Activated naive CD4-positive, alpha-beta T cell treated with anti-CD3 and anti-CD28 coated beads for 36 hours (primary cell): ENCODE measurements at regions not wholly inside any gene's neighbourhood (a gene's known extent, or its start where the extent isn't known, plus 50 kb on each side); places are given as distances from the start of the nearest gene placed in this dataset.

Experiments
- CTCF ChIA-PET: fragments of 350-600 bp; sonication (Branson Sonifier 250); formaldehyde crosslinking; loops from one replicate; lab custom pipeline; 2021; ENCODE audit warnings: antibody characterized with exemption; lab: Charles Lee
- DNase-seq: peaks from one replicate; pipeline ENCODE4 v3.0.0-alpha.2; 2020
- H3K27ac Mint-ChIP-seq: one replicate; pipeline ENCODE4 v1.8.0; 2021; ENCODE audit warnings: mild to moderate bottlenecking, mixed read lengths
- H3K27me3 Mint-ChIP-seq: one replicate; pipeline ENCODE4 v1.8.0; 2021; ENCODE audit warnings: low read depth, mixed read lengths
- H3K36me3 Mint-ChIP-seq: one replicate; pipeline ENCODE4 v1.8.0; 2021; ENCODE audit warnings: low read depth, mixed read lengths
- H3K4me1 Mint-ChIP-seq: one replicate; pipeline ENCODE4 v1.8.0; 2021; ENCODE audit warnings: low read depth, mixed read lengths
- H3K4me3 Mint-ChIP-seq: one replicate; pipeline ENCODE4 v1.8.0; 2021; ENCODE audit warnings: mild to moderate bottlenecking, moderate library complexity, mixed read lengths
- H3K9me3 Mint-ChIP-seq: one replicate; pipeline ENCODE4 v1.8.0; 2021; ENCODE audit warnings: mixed read lengths
- intact Hi-C: fragments of 100-400 bp; cut with micrococcal nuclease; formaldehyde crosslinking; loops from one replicate; pipeline ENCODE4 v1.15.1; 2023

DNA sequence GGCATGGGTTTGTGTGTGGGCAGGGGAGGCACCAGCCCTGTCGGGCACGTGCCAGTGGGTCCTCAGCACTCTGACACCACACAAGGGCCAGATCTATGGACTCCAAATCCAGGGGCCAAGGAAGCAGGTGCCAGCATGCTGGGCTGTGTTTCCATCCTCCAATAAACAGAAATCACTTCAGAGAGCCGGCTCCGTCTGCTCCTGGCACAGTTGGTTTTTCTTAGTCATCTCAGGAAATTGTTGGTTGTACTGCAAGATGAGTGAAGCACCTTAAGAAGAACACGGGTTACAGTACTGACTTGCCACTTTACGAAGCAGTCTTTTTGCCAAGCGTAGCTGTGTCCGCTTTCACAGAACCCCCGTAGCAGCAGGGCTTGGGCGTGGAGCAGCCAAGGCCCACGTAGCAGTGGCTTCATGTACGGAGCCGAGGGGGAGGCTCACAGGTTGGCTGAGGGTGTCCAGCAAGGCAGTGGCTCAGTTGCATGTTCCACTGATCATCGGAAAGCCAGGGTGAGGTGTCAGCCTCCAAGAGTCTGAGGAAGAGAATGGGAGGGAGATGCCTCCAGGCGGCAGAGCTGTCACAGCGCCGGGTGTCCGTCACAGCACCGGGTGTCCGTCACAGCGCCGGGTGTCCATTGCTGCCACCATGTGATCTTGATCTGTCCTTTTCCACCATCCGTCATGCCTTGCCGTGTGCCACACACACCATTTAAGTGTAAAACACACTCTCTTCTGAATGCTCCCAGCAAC, 314.9 kb downstream of the CTTN start:
- intact Hi-C loops: no loop called here
- Mint-ChIP-seq H3K9me3 (no peaks in the 10 kb centered on the region), H3K4me3 (no peak overlapping the region), H3K4me1 (no peaks in the 10 kb centered on the region), H3K36me3 (no peaks in the 10 kb centered on the region), H3K27ac (no peak overlapping the region), H3K27me3 (peaks cover 19% of the 10 kb centered on the region)
- CTCF ChIA-PET: interaction anchor here (0.6 kb wide), 1 partner anchor 334 kb away, joined by 3 read pairs; no protein-coding TSS in a partner anchor
- no peak for DNase-seq

- no peaks in the 10 kb centered on the region for H3K36me3 Mint-ChIP-seq
- H3K9me3 Mint-ChIP-seq: no peaks in the 10 kb centered on the region
- H3K4me1 Mint-ChIP-seq: no peaks in the 10 kb centered on the region
- DNase-seq: no peak
- CTCF ChIA-PET: interaction anchor here (0.6 kb wide), 1 partner anchor 335 kb away, joined by 3 read pairs; no protein-coding TSS in a partner anchor
- intact Hi-C loops: no loop called here
- peaks cover 22% of the 10 kb centered on the region for H3K27me3 Mint-ChIP-seq
- no peak overlapping the region for H3K4me3 Mint-ChIP-seq
- no peak overlapping the region for H3K27ac Mint-ChIP-seq
These were observed 315.8 kb downstream of the CTTN start for GRCh38 chr11:70713988-70714665.

GRCh38 chr11:70715166-70715951, 317.0 kb downstream of the CTTN start:
- Mint-ChIP-seq H3K4me1 (no peaks in the 10 kb centered on the region), H3K27me3 (peaks cover 18% of the 10 kb centered on the region), H3K27ac (no peak overlapping the region), H3K36me3 (no peaks in the 10 kb centered on the region), H3K4me3 (no peak overlapping the region), H3K9me3 (no peaks in the 10 kb centered on the region)
- no peak for DNase-seq
- intact Hi-C loops: no loop called here
- CTCF ChIA-PET: interaction anchor here (1.0 kb wide), 1 partner anchor 277 kb away, joined by 3 read pairs; no protein-coding TSS in a partner anchor

DNA sequence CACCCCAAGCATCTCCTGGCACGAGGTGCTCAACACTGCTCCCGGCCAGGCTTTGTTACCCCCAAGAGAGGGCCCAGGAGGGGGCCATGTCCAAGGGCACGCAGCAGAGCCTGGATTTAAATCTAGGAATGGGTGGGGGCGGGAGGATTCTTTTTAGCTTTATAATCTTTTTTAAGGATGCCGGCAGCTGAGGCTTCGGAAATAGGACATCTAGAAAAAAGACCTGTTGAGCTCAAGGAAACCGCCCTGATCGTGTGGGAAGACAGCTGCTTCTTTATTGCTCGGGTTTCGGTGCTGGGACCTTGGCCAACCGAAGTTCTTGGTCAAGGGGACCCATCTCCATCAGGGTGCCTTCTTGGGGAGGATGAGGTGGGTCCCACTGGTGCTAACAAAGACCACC, 317.9 kb downstream of the CTTN start:
- Mint-ChIP-seq H3K27me3 (peaks cover 16% of the 10 kb centered on the region), H3K9me3 (no peaks in the 10 kb centered on the region), H3K4me3 (no peak overlapping the region), H3K4me1 (no peaks in the 10 kb centered on the region), H3K36me3 (no peaks in the 10 kb centered on the region), H3K27ac (no peak overlapping the region)
- CTCF ChIA-PET: no interaction called here
- intact Hi-C loops: no loop called here
- no peak for DNase-seq

DNA sequence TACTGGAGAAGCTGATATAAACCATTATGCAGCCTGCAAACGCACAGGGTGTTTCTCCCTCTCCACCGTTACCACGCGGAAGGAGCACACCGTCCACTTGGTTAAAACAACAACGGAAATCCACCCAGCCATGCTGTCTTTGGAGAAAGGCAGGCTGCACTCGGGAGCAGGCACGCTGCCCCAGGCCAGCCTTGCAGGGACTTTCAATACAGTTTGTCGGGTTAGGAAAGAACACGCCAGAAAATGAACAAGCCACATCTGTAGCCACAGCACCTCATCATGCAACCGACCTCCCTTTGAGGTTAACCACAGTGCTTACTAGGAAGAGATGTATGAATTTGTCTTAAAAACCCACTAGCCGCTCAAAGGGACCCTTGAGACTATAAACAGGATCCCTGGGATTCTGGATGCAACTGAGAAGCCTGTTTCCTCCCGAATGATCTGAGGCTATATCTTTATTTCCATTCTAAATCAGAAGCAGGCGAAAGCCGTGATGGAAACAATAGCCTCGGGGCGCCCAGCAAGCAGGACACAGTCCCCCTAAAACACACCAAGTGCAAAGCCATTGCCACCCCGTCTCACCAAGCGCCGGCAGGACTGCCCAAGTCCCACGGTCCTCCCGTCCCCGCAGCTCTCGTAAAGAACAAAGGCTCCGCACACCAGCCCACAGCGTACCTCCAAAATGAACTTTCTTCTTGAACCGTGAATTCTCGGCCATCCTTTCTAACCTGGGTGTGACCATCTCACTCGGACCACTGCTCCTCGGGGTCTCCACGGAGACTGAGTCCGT, 318.9 kb downstream of the CTTN start:
- Mint-ChIP-seq H3K27me3 (peaks cover 14% of the 10 kb centered on the region), H3K4me1 (no peaks in the 10 kb centered on the region), H3K27ac (no peak overlapping the region), H3K9me3 (no peaks in the 10 kb centered on the region), H3K36me3 (no peaks in the 10 kb centered on the region), H3K4me3 (no peak overlapping the region)
- CTCF ChIA-PET: no interaction called here
- no peak for DNase-seq
- intact Hi-C loops: no loop called here

- H3K4me1 Mint-ChIP-seq: no peaks in the 10 kb centered on the region
- H3K4me3 Mint-ChIP-seq: no peak overlapping the region
- no peak for DNase-seq
- no peaks in the 10 kb centered on the region for H3K9me3 Mint-ChIP-seq
- no peaks in the 10 kb centered on the region for H3K36me3 Mint-ChIP-seq
- intact Hi-C loops: no loop called here
- CTCF ChIA-PET: no interaction called here
- H3K27me3 Mint-ChIP-seq: peaks cover 12% of the 10 kb centered on the region
- no peak overlapping the region for H3K27ac Mint-ChIP-seq
These were observed 319.7 kb downstream of the CTTN start for GRCh38 chr11:70717936-70718595.

DNA sequence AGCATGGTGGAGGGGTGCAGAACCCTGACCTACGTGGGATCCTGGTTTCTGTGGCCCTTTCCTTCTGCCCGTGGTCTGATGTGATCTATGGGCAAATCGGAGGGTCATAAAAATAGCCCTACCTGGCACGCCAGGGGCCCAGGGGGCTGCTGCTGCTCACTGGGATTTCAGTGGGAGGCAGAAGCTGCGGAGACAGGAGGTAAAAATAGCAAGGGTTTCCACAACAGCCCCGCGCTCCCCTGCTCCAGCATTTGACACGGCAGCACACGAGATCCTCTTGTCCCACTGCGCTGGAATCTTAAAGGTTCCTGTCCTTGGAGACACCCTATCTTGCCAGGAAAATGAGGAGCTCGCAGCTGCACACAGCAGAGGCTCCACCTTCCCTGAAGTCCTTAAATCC, 321.2 kb downstream of the CTTN start:
- CTCF ChIA-PET: no interaction called here
- H3K36me3 Mint-ChIP-seq: no peaks in the 10 kb centered on the region

GRCh38 chr11:70720281-70720680, 322.0 kb downstream of the CTTN start:
- DNase-seq: no peak
- H3K4me3 Mint-ChIP-seq: no peak overlapping the region
- no peak overlapping the region for H3K27ac Mint-ChIP-seq
- H3K9me3 Mint-ChIP-seq: no peaks in the 10 kb centered on the region
- H3K27me3 Mint-ChIP-seq: peaks cover 3% of the 10 kb centered on the region
- no peaks in the 10 kb centered on the region for H3K4me1 Mint-ChIP-seq
- intact Hi-C loops: no loop called here
- no peaks in the 10 kb centered on the region for H3K36me3 Mint-ChIP-seq
- CTCF ChIA-PET: no interaction called here

More for the DNA sequence above, 321.2 kb downstream of the CTTN start:
- H3K27ac Mint-ChIP-seq: no peak overlapping the region
- H3K27me3 Mint-ChIP-seq: peaks cover 5% of the 10 kb centered on the region
- no peaks in the 10 kb centered on the region for H3K4me1 Mint-ChIP-seq
- intact Hi-C loops: no loop called here
- H3K9me3 Mint-ChIP-seq: no peaks in the 10 kb centered on the region
- H3K4me3 Mint-ChIP-seq: no peak overlapping the region
- DNase-seq: no peak

- no peaks in the 10 kb centered on the region for H3K36me3 Mint-ChIP-seq
- no peak for DNase-seq
- H3K27me3 Mint-ChIP-seq: peaks cover 3% of the 10 kb centered on the region
- CTCF ChIA-PET: no interaction called here
- H3K27ac Mint-ChIP-seq: no peak overlapping the region
- no peaks in the 10 kb centered on the region for H3K9me3 Mint-ChIP-seq
- no peak overlapping the region for H3K4me3 Mint-ChIP-seq
- intact Hi-C loops: no loop called here
- H3K4me1 Mint-ChIP-seq: no peaks in the 10 kb centered on the region
These were observed 322.7 kb downstream of the CTTN start for GRCh38 chr11:70721006-70721405.

- H3K4me1 Mint-ChIP-seq: no peaks in the 10 kb centered on the region
- intact Hi-C loops: no loop called here
- H3K36me3 Mint-ChIP-seq: no peaks in the 10 kb centered on the region
- CTCF ChIA-PET: interaction anchor here (1.0 kb wide), 1 partner anchor 311 kb away, joined by 3 read pairs; no protein-coding TSS in a partner anchor
- peaks cover 2% of the 10 kb centered on the region for H3K9me3 Mint-ChIP-seq
- no peak overlapping the region for H3K27ac Mint-ChIP-seq
- no peaks in the 10 kb centered on the region for H3K27me3 Mint-ChIP-seq
- DNase-seq: no peak
- no peak overlapping the region for H3K4me3 Mint-ChIP-seq
These were observed 326.9 kb downstream of the CTTN start for GRCh38 chr11:70725278-70725677.

DNA sequence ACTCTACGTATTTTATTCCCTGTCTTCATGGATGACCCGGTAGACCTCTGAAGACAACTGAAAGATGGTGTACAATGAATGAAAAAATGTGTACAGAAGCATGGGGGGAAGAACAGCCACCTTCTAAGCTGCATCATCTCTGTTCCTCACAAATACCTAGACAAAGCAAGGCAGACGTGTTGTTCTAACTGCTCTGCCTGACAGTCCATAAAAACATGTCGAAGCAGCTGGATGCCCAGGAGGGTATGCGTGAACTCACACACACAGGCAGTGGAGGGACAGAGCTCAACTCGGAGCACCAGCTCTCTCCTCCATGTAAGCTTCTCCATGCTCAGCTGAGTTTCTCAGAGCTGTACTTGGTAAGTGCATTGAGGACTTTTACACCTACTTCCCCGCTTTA, 327.4 kb downstream of the CTTN start:
- Mint-ChIP-seq H3K27ac (no peak overlapping the region), H3K27me3 (no peaks in the 10 kb centered on the region), H3K36me3 (no peaks in the 10 kb centered on the region), H3K9me3 (peaks cover 2% of the 10 kb centered on the region), H3K4me3 (no peak overlapping the region), H3K4me1 (no peaks in the 10 kb centered on the region)
- DNase-seq: no peak
- CTCF ChIA-PET: no interaction called here
- intact Hi-C loops: no loop called here
